ENCODE measurements at regions not wholly inside any gene's neighbourhood (a gene's known extent, or its start where the extent isn't known, plus 50 kb on each side); places are given as distances from the start of the nearest gene placed in this dataset.

- no peak for DNase-seq (ENCODE audit: low read depth)
Observed at GRCh38 chr15:69990566-69991421, 106.9 kb downstream of the TLE3 start.

- no peak for DNase-seq (ENCODE audit: low read depth)
Observed at GRCh38 chr15:69991551-69991980, 106.2 kb downstream of the TLE3 start.

- DNase-seq (ENCODE audit: low read depth): no peak
Observed at GRCh38 chr15:69992348-69992747, 105.4 kb downstream of the TLE3 start.

- no peak for DNase-seq (ENCODE audit: low read depth)
Observed at GRCh38 chr15:69994429-69995205, 103.1 kb downstream of the TLE3 start.

- DNase-seq (ENCODE audit: low read depth): no peak
Observed at GRCh38 chr15:69996321-69997160, 101.2 kb downstream of the TLE3 start.

- no peak for DNase-seq (ENCODE audit: low read depth)
Observed at GRCh38 chr15:69997161-69997485, 100.6 kb downstream of the TLE3 start.
